HG03378 (cell line): ENCODE measurements at regions not wholly inside any gene's neighbourhood (a gene's known extent, or its start where the extent isn't known, plus 50 kb on each side); places are given as distances from the start of the nearest gene placed in this dataset.
"Not testable (repeated sequence)": the region's sequence is repeated elsewhere in the genome, so short reads cannot be mapped to it uniquely, and the experiment has no call there.

Experiments
- ATAC-seq: cut with Tn5 transposase; IDR thresholded peaks from one replicate; pipeline ENCODE4 v1.9.1; 2021; ENCODE audit warnings: mild to moderate bottlenecking, moderate library complexity; ENCODE audit not compliant: unreplicated experiment

- ATAC-seq: no peak
Measured at GRCh38 chr7:51644216-51644615, 327.6 kb upstream of the COBL start.

GRCh38 chr7:51640841-51641240 lies 324.2 kb upstream of the COBL start:
- no peak for ATAC-seq

DNA sequence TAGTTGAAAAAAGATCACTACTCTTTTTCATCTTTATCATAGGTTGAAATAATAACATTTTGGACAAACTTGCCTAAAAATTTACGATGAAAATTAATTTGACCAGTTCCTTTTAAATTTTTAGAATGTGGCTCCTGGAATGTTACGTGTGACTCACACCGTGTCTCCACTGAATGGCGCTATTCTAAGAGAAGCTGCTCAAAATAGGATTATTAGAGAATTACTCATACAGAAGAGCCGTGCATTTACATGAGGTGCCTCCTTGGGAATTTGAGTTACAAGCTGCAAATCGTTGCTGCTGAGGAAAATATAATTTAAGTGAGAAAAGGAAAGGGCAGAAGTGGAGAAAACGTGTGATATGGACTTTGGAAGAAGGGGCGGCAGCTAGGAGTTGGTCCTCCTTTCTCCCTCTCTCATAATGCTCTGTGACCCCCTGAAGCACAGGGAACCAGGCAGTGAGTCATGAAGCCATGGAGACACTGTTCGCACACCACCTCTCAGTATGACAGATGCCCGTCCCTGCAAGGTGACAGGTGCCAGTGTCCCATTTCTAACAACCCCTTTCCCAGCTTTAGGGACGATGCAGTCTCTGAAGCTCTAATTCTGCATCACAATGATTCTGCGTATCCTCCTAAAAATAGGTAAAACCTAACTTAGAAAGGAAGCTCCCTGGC lies 323.2 kb upstream of the COBL start:
- no peak for ATAC-seq

DNA sequence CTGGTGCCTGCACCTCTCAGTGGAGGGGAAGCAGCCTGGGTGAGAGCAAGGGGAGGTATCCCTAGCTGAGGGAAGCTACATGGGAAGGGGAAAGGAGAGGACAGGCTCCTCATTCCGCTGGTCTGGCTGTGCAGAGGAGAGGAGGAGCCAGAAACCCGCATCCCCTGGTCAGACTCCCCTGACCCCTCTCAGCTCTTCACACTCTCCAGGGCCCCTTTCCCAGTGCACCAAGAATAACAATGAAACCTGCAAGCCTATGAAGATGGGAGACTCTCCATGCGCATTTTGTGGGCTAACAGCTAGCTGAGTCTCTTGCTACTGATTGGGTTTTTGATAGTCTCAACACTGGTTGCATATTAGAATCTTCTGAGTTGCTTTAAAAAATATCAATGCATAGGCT lies 319.9 kb upstream of the COBL start:
- no peak for ATAC-seq

DNA sequence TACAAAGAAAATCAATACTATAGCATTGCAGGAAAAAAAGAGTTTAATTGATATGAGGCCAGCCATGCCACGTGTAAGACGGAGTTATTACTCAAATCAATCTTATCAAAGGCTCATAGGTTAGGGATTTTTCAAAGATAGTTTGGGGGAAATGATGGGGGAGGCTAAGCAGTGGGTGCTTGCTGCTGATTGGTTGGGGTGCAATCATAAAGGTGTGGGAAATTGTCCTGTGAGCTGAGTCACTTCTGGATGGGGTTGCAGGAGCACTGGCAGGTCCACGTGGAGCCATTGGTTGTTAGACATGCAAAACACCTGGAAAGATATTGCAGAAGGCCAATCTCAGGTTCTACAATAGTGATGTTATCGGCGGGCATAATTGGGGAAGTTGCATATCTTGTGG lies 319.2 kb upstream of the COBL start:
- ATAC-seq: no peak

DNA sequence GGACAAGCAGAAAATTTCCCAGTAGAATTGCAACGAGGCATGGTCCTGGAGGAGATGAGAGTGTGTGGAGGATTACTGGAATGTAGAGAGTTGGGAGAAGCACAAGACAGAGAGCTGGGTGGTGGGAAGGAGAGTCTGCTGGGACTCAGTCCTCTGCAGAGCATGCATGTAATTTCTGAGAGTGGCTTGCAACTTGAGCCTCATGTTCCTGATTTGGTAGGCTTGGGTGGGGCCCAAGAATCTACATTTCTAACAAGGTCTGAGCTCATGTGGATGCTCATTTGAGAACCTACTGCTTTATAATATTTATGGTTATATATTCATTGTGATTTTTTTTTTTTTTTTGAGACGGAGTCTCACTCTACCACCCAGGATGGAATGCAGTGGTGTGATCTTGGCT lies 317.9 kb upstream of the COBL start:
- no peak for ATAC-seq

- no peak for ATAC-seq
Measured at GRCh38 chr7:51634025-51634424, 317.4 kb upstream of the COBL start.

DNA sequence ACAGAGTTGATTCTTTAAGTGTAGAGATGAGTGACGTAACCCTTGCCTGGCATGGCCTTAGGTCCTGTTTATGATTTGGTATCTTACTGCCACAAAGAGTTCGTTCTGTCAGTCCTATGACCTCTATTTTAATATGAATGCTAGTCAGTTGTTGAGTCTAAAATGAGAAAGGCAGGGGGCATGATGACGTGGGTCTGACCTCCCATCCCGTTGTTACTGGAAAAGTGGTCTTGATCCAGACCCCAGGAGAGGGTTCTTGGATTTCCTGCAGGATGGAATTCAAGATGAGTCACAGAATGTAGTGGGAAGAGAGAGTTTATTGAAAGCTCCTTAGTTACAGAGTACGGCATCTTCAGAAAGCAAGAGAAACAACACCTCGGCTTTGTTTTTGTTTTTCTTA lies 317.0 kb upstream of the COBL start:
- no peak for ATAC-seq

GRCh38 chr7:51633006-51633405 lies 316.4 kb upstream of the COBL start:
- ATAC-seq: no peak

- ATAC-seq: no peak
Measured at GRCh38 chr7:51630933-51631332, 314.3 kb upstream of the COBL start.

DNA sequence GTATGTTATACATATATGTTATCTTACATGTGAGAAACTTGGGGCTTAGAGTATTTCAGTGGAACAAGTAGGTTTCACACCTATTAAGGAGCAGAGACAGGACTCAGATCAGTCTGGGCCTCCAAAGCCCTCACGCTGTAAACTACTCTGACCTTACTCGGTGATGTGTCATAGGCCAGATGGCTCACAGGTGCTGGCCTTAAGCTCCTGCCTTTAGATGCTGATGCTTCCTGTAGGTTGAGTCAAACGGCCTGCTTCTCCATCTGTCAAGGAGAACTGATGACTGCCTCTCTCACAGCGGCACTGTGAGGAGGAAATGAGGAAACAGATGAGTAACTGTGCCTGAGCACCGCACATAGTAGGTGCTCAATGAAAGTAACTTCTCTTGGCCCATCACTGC lies 312.6 kb upstream of the COBL start:
- ATAC-seq: no peak

DNA sequence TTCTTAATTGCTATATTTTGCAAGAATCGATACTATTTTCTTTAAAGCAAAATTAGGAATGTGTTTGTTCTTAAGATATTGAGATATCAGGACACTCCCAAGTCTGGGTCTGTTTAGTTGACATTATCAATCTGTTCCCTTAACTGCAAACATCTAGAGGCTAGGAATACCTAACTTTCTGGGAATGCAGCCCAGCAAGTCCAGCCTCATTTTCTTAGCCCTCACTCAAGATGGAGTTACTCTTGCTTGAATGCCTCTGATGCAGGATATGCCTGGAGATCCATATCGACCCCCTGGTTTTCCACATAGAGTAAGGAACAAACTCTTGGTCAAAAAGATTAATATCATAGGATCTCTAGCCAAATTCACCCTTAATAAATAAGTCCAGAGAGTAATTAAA lies 305.3 kb upstream of the COBL start:
- no peak for ATAC-seq

- ATAC-seq: no peak
Measured at GRCh38 chr7:51620706-51621105, 304.1 kb upstream of the COBL start.

- ATAC-seq: no peak
Measured at GRCh38 chr7:51619880-51620279, 303.3 kb upstream of the COBL start.

DNA sequence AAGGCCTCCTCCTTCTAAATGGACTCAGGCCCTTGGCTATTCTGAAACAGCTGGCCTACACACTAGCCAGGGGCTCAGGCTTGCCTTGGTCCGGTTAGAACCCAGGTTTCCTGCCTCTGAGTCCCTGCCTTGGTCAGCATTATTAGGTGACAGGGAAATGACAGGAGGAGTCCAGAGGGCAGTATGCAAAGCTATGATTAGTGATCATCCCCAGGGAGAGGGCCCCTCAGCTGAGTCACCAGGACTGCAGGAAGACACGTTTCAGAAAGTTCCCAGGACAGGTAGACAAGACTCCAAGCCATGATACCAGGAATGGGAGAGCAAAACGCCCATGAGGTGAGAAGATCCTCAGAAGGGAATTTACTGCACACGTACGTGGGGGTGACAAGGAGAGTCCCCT lies 301.1 kb upstream of the COBL start:
- ATAC-seq: no peak

- ATAC-seq: no peak
Measured at GRCh38 chr7:51613911-51614357, 297.3 kb upstream of the COBL start.

GRCh38 chr7:51611937-51612336 lies 295.3 kb upstream of the COBL start:
- ATAC-seq: no peak

GRCh38 chr7:51607447-51607846 lies 290.8 kb upstream of the COBL start:
- ATAC-seq: no peak

GRCh38 chr7:51606601-51607154 lies 290.1 kb upstream of the COBL start:
- ATAC-seq: no peak

DNA sequence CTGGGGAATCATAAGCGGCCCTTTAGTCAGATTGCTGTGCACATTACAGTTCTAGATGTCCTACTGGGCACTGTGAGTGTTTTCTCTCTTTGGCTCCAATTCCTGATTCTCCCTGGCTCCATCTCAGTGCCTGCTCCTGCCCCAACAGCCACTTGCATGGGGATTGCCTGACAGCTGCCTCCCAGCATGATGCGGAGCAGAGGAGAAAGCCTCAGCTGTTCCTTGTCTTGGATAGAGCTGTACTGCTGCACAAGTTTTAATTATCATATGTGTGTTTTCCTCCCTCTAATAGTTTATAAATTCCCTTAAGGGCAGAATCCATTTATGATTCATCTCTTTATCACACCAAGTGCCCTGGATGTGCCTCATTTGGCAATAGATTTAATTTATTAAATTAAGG lies 285.8 kb upstream of the COBL start:
- no peak for ATAC-seq

GRCh38 chr7:51601461-51601860 lies 284.9 kb upstream of the COBL start:
- ATAC-seq: no peak

DNA sequence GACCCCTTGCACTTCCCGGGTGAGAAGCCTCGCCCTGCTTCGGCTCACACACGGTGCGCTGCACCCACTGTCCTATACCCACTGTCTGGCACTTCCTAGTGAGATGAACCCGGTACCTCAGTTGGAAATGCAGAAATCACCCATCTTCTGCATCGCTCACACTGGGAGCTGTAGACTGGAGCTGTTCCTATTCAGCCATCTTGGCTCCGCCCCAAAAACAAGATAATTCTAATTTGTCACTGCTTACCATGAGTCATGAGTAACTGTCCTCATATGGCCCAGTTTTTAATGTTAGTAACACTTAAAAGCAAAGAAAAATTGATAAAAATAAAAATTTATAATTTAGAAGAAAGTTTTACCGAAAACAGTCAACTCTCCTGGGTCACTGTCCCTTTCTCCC lies 283.3 kb upstream of the COBL start:
- ATAC-seq: not testable (repeated sequence)

- ATAC-seq: no peak
Measured at GRCh38 chr7:51593628-51594027, 277.0 kb upstream of the COBL start.
